Smooth muscle cell of the brain vasculature (primary cell): ENCODE measurements at regions not wholly inside any gene's neighbourhood (a gene's known extent, or its start where the extent isn't known, plus 50 kb on each side); places are given as distances from the start of the nearest gene placed in this dataset.

Experiments
- DNase-seq: peaks from one replicate; pipeline ENCODE4 v3.0.0-alpha.2; 2012; ENCODE audit warnings: low read depth, low spot score

- DNase-seq: no peak
These were observed 506.1 kb upstream of the KIRREL3 start for GRCh38 chr11:127506647-127507046.

- no peak for DNase-seq
These were observed 505.6 kb upstream of the KIRREL3 start for GRCh38 chr11:127506126-127506525.

- DNase-seq: no peak
These were observed 495.6 kb upstream of the KIRREL3 start for GRCh38 chr11:127496165-127496564.

- no peak for DNase-seq
These were observed 492.9 kb upstream of the KIRREL3 start for GRCh38 chr11:127493330-127494022.

- DNase-seq: no peak
These were observed 491.5 kb upstream of the KIRREL3 start for GRCh38 chr11:127492029-127492428.

GRCh38 chr11:127491589-127491988 is 491.0 kb upstream of the KIRREL3 start:
- DNase-seq: no peak

- DNase-seq: no peak
These were observed 490.3 kb upstream of the KIRREL3 start for GRCh38 chr11:127490896-127491295.

GRCh38 chr11:127485541-127485940 is 485.0 kb upstream of the KIRREL3 start:
- no peak for DNase-seq

- DNase-seq: no peak
These were observed 480.8 kb upstream of the KIRREL3 start for GRCh38 chr11:127481391-127481790.

- no peak for DNase-seq
These were observed 478.3 kb upstream of the KIRREL3 start for GRCh38 chr11:127478826-127479225.

- DNase-seq: no peak
These were observed 474.2 kb upstream of the KIRREL3 start for GRCh38 chr11:127474766-127475165.

GRCh38 chr11:127472505-127472904 is 471.9 kb upstream of the KIRREL3 start:
- no peak for DNase-seq

GRCh38 chr11:127471662-127472061 is 471.1 kb upstream of the KIRREL3 start:
- no peak for DNase-seq

GRCh38 chr11:127470306-127470884 is 469.8 kb upstream of the KIRREL3 start:
- DNase-seq: no peak

GRCh38 chr11:127464325-127464724 is 463.8 kb upstream of the KIRREL3 start:
- no peak for DNase-seq

GRCh38 chr11:127462065-127462344 is 461.4 kb upstream of the KIRREL3 start:
- no peak for DNase-seq

- no peak for DNase-seq
These were observed 460.9 kb upstream of the KIRREL3 start for GRCh38 chr11:127461241-127462064.

- no peak for DNase-seq
These were observed 458.0 kb upstream of the KIRREL3 start for GRCh38 chr11:127458561-127458960.

GRCh38 chr11:127454856-127455255 is 454.3 kb upstream of the KIRREL3 start:
- no peak for DNase-seq

GRCh38 chr11:127452533-127452932 is 452.0 kb upstream of the KIRREL3 start:
- no peak for DNase-seq

GRCh38 chr11:127451861-127452260 is 451.3 kb upstream of the KIRREL3 start:
- no peak for DNase-seq

- DNase-seq: no peak
These were observed 447.5 kb upstream of the KIRREL3 start for GRCh38 chr11:127448101-127448500.

- no peak for DNase-seq
These were observed 444.9 kb upstream of the KIRREL3 start for GRCh38 chr11:127445476-127445875.
